Prostate gland (tissue), 2 donors: ENCODE measurements at regions not wholly inside any gene's neighbourhood (a gene's known extent, or its start where the extent isn't known, plus 50 kb on each side); places are given as distances from the start of the nearest gene placed in this dataset.

Source experiments
- POLR2A ChIP-seq: fragments of 450-650 bp; IDR thresholded peaks from one replicate; pipeline ENCODE4 v1.6.1; 2016; ENCODE audit warnings: antibody characterized with exemption, mild to moderate bottlenecking
- POLR2AphosphoS5 ChIP-seq: sonication (generic); formaldehyde crosslinking; IDR thresholded peaks from one replicate; pipeline ENCODE4 v1.6.1; 2017; ENCODE audit warnings: antibody characterized with exemption
- TF ChIP-seq, protein P1 (sequence below), 4 experiments: fragments of 200-600 bp in 2 of 4; fragments of 450-650 bp in 2 of 4; sonication (generic) in 2 of 4; IDR thresholded peaks; 1 replicate in 3 of 4; 2 replicates in 1 of 4; pipeline ENCODE4 v1.5.1; 2016 to 2019; ENCODE audit warnings: antibody characterized with exemption in 4 of 4, mild to moderate bottlenecking in 2 of 4, moderate library complexity in 2 of 4

- TF ChIP-seq, protein P1, sequence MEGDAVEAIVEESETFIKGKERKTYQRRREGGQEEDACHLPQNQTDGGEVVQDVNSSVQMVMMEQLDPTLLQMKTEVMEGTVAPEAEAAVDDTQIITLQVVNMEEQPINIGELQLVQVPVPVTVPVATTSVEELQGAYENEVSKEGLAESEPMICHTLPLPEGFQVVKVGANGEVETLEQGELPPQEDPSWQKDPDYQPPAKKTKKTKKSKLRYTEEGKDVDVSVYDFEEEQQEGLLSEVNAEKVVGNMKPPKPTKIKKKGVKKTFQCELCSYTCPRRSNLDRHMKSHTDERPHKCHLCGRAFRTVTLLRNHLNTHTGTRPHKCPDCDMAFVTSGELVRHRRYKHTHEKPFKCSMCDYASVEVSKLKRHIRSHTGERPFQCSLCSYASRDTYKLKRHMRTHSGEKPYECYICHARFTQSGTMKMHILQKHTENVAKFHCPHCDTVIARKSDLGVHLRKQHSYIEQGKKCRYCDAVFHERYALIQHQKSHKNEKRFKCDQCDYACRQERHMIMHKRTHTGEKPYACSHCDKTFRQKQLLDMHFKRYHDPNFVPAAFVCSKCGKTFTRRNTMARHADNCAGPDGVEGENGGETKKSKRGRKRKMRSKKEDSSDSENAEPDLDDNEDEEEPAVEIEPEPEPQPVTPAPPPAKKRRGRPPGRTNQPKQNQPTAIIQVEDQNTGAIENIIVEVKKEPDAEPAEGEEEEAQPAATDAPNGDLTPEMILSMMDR (IDR thresholded peaks at IDR 0.05): no peak
- TF ChIP-seq POLR2A: no peak
- TF ChIP-seq POLR2AphosphoS5: no peak
These were observed 333.3 kb upstream of the TMEM229A start for GRCh38 chr7:124366118-124366517.
